SIG-M5 treated with dmso at 0.1 percent for 504 hours (cell line): ENCODE measurements at regions not wholly inside any gene's neighbourhood (a gene's known extent, or its start where the extent isn't known, plus 50 kb on each side); places are given as distances from the start of the nearest gene placed in this dataset.

Experiments used
- DNase-seq: peaks from one replicate; lab custom pipeline; 2025; ENCODE audit not compliant: unreplicated experiment; lab: John Stamatoyannopoulos, UW

GRCh38 chr2:133766164-133766832 lies 198.0 kb upstream of the NCKAP5 start:
- DNase-seq: no peak

GRCh38 chr2:133768256-133768655 lies 200.0 kb upstream of the NCKAP5 start:
- DNase-seq: no peak

GRCh38 chr2:133768658-133769435 lies 200.6 kb upstream of the NCKAP5 start:
- no peak for DNase-seq

GRCh38 chr2:133773854-133774653 lies 205.8 kb upstream of the NCKAP5 start:
- DNase-seq: no peak

GRCh38 chr2:133774654-133775015 lies 206.4 kb upstream of the NCKAP5 start:
- no peak for DNase-seq

GRCh38 chr2:133776936-133777573 lies 208.8 kb upstream of the NCKAP5 start:
- no peak for DNase-seq

GRCh38 chr2:133777574-133777960 lies 209.3 kb upstream of the NCKAP5 start:
- DNase-seq: no peak

GRCh38 chr2:133780099-133780996 lies 212.1 kb upstream of the NCKAP5 start:
- peak; percentile 58 for DNase-seq

- DNase-seq: no peak
Observed at GRCh38 chr2:133780997-133781513, 212.8 kb upstream of the NCKAP5 start.

GRCh38 chr2:133787207-133787606 lies 218.9 kb upstream of the NCKAP5 start:
- DNase-seq: no peak

- no peak for DNase-seq
Observed at GRCh38 chr2:133787651-133788050, 219.4 kb upstream of the NCKAP5 start.

- DNase-seq: no peak
Observed at GRCh38 chr2:133788386-133788785, 220.1 kb upstream of the NCKAP5 start.

GRCh38 chr2:133789743-133790142 lies 221.5 kb upstream of the NCKAP5 start:
- DNase-seq: no peak

GRCh38 chr2:133790711-133791110 lies 222.4 kb upstream of the NCKAP5 start:
- no peak for DNase-seq

GRCh38 chr2:133791191-133791590 lies 222.9 kb upstream of the NCKAP5 start:
- no peak for DNase-seq

- DNase-seq: no peak
Observed at GRCh38 chr2:133792223-133792622, 224.0 kb upstream of the NCKAP5 start.

GRCh38 chr2:133794114-133794513 lies 225.9 kb upstream of the NCKAP5 start:
- no peak for DNase-seq

- no peak for DNase-seq
Observed at GRCh38 chr2:133801946-133802345, 233.7 kb upstream of the NCKAP5 start.

GRCh38 chr2:133802409-133803039 lies 234.3 kb upstream of the NCKAP5 start:
- no peak for DNase-seq

GRCh38 chr2:133806564-133806963 lies 238.3 kb upstream of the NCKAP5 start:
- DNase-seq: no peak
